H1 (cell line): ENCODE measurements at regions not wholly inside any gene's neighbourhood (a gene's known extent, or its start where the extent isn't known, plus 50 kb on each side); places are given as distances from the start of the nearest gene placed in this dataset.

Experiments used
- CTCF ChIA-PET: fragments of 300-600 bp; sonication (Branson Sonifier 250); formaldehyde crosslinking; loops from one replicate; lab custom pipeline; 2021; ENCODE audit not compliant: partially characterized antibody; lab: Charles Lee
- POLR2A ChIA-PET: fragments of 300-600 bp; sonication (Branson Sonifier 250); formaldehyde crosslinking; loops from one replicate; lab custom pipeline; 2021; ENCODE audit warnings: inconsistent platforms; ENCODE audit not compliant: partially characterized antibody; lab: Charles Lee
- DNase-seq, 2 experiments: peaks; one replicate each; pipeline versions ENCODE4 v3.0.0 to v3.0.0-alpha.2; 2010 to 2022; ENCODE audit warnings: low spot score in 2 of 2, low read depth in 1 of 2, mixed read lengths in 1 of 2
- FAIRE-seq: peaks from 2 replicates; lab custom pipeline; 2011; peaks lifted over from hg19 to GRCh38; lab: Jason Lieb, UNC
- H2AFZ ChIP-seq: 2 replicates; pipeline ENCODE4 v1.8.1; 2012; ENCODE audit warnings: low read length, inconsistent platforms
- H2AK5ac ChIP-seq: 2 replicates; pipeline ENCODE4 v1.6.1; 2013; ENCODE audit warnings: low read depth, low read length
- H2BK120ac ChIP-seq: replicated peaks from 2 replicates; pipeline ENCODE3; 2013; ENCODE audit warnings: low read depth, low read length, inconsistent platforms
- H2BK12ac ChIP-seq: 2 replicates; pipeline ENCODE4 v1.6.1; 2013; ENCODE audit warnings: low read depth, low read length
- H2BK15ac ChIP-seq: 2 replicates; pipeline ENCODE4 v1.6.1; 2013; ENCODE audit warnings: low read length
- H2BK20ac ChIP-seq: 2 replicates; pipeline ENCODE4 v1.6.1; 2013; ENCODE audit warnings: low read length
- H2BK5ac ChIP-seq: 2 replicates; pipeline ENCODE4 v1.6.1; 2013; ENCODE audit warnings: low read depth, low read length
- H3K14ac ChIP-seq: 2 replicates; pipeline ENCODE4 v1.6.1; 2013; ENCODE audit warnings: inconsistent platforms; ENCODE audit not compliant: insufficient read length
- H3K18ac ChIP-seq: 2 replicates; pipeline ENCODE4 v1.6.1; 2013; ENCODE audit warnings: low read length; ENCODE audit errors: extremely low read depth
- H3K23ac ChIP-seq: 2 replicates; pipeline ENCODE4 v1.6.1; 2013; ENCODE audit warnings: inconsistent platforms; ENCODE audit not compliant: insufficient read length
- H3K23me2 ChIP-seq: 2 replicates; pipeline ENCODE4 v1.6.1; 2013; ENCODE audit warnings: low read depth, low read length
- H3K27ac ChIP-seq: 2 replicates; pipeline ENCODE4 v1.6.1; 2011; ENCODE audit warnings: low read depth, low read length, inconsistent platforms
- H3K27me3 ChIP-seq, 4 experiments: replicated peaks in 1 of 4; 1 replicate in 1 of 4; 2 replicates in 3 of 4; pipeline versions ENCODE4 v1.6.1 to v1.8.1; 2011 to 2013; ENCODE audit warnings: low read length in 3 of 4, mild to moderate bottlenecking in 3 of 4, inconsistent platforms in 2 of 4, mixed read lengths in 2 of 4, moderate library complexity in 1 of 4; ENCODE audit not compliant: control insufficient read depth in 3 of 4, insufficient read depth in 3 of 4; ENCODE audit errors: extremely low read depth in 1 of 4
- H3K36me3 ChIP-seq, 4 experiments: 2 replicates each; pipeline versions ENCODE4 v1.6.1 to v1.8.1; 2011 to 2013; ENCODE audit warnings: mild to moderate bottlenecking in 4 of 4, low read length in 3 of 4, moderate library complexity in 2 of 4, control low read depth in 1 of 4, inconsistent platforms in 1 of 4; ENCODE audit not compliant: insufficient read depth in 4 of 4, control insufficient read depth in 2 of 4
- H3K4ac ChIP-seq: replicated peaks from 2 replicates; pipeline ENCODE3; 2013; ENCODE audit warnings: low read length, low read depth, mixed read lengths, inconsistent platforms; ENCODE audit not compliant: insufficient read length
- H3K4me1 ChIP-seq, 4 experiments: replicated peaks in 1 of 4; 1 replicate in 1 of 4; 2 replicates in 3 of 4; pipeline versions ENCODE4 v1.6.1 to v1.8.1; 2011 to 2013; ENCODE audit warnings: low read length in 3 of 4, inconsistent platforms in 2 of 4, mixed read lengths in 1 of 4; ENCODE audit not compliant: insufficient read depth in 4 of 4, control insufficient read depth in 3 of 4
- H3K4me2 ChIP-seq, 2 experiments: 2 replicates each; pipeline versions ENCODE4 v1.6.1 to v1.8.1; 2011 to 2013; ENCODE audit warnings: low read depth in 2 of 2, low read length in 2 of 2, control low read depth in 1 of 2, inconsistent platforms in 1 of 2, mild to moderate bottlenecking in 1 of 2; ENCODE audit not compliant: insufficient read depth in 1 of 2
- H3K4me3 ChIP-seq, 4 experiments: fragments of 200-600, 300-600 bp in 1 of 4; sonication (generic), shearing (Covaris generic), sonication (Bioruptor Twin) in 1 of 4; 2 replicates each; pipeline versions ENCODE4 v1.5.1 to v1.8.1; 2011 to 2016; ENCODE audit warnings: low read length in 4 of 4, low read depth in 3 of 4, control low read depth in 2 of 4, inconsistent platforms in 2 of 4, mild to moderate bottlenecking in 2 of 4, mixed read lengths in 1 of 4, moderate library complexity in 1 of 4; ENCODE audit not compliant: insufficient read depth in 2 of 4; ENCODE audit errors: extremely low read depth in 1 of 4
- H3K56ac ChIP-seq: replicated peaks from 2 replicates; pipeline ENCODE3; 2013; ENCODE audit warnings: low read depth, mild to moderate bottlenecking, mixed read lengths, low read length, inconsistent platforms; ENCODE audit not compliant: insufficient read length
- H3K79me1 ChIP-seq: 2 replicates; pipeline ENCODE4 v1.6.1; 2013; ENCODE audit warnings: low read depth, low read length, control low read depth
- H3K79me2 ChIP-seq, 2 experiments: 2 replicates each; pipeline versions ENCODE4 v1.6.1 to v1.8.1; 2012 to 2013; ENCODE audit warnings: low read length in 2 of 2, mild to moderate bottlenecking in 2 of 2, inconsistent platforms in 1 of 2; ENCODE audit not compliant: insufficient read depth in 2 of 2, control insufficient read depth in 1 of 2
- H3K9ac ChIP-seq, 4 experiments: replicated peaks in 1 of 4; 1 replicate in 1 of 4; 2 replicates in 3 of 4; pipeline versions ENCODE4 v1.6.1 to v1.8.1; 2011 to 2013; ENCODE audit warnings: low read depth in 3 of 4, low read length in 3 of 4, control low read depth in 2 of 4, mild to moderate bottlenecking in 2 of 4, moderate library complexity in 2 of 4, inconsistent platforms in 1 of 4; ENCODE audit errors: extremely low read depth in 1 of 4
- H3K9me3 ChIP-seq, 2 experiments: 2 replicates each; pipeline versions ENCODE4 v1.6.1 to v1.8.1; 2012 to 2013; ENCODE audit warnings: mild to moderate bottlenecking in 2 of 2, moderate library complexity in 2 of 2, control low read depth in 1 of 2, inconsistent platforms in 1 of 2, low read depth in 1 of 2, low read length in 1 of 2, mixed read lengths in 1 of 2; ENCODE audit not compliant: insufficient read depth in 2 of 2
- H4K20me1 ChIP-seq, 2 experiments: replicated peaks in 1 of 2; 2 replicates each; pipeline versions ENCODE3 to v1.8.1; 2011 to 2013; ENCODE audit warnings: inconsistent platforms in 2 of 2, low read length in 2 of 2, mild to moderate bottlenecking in 1 of 2; ENCODE audit not compliant: insufficient read depth in 2 of 2, control insufficient read depth in 1 of 2
- H4K5ac ChIP-seq: 2 replicates; pipeline ENCODE4 v1.6.1; 2013; ENCODE audit warnings: low read length, low read depth, mixed read lengths, inconsistent platforms; ENCODE audit not compliant: insufficient read length
- H4K8ac ChIP-seq: 2 replicates; pipeline ENCODE4 v1.8.0; 2013; ENCODE audit warnings: mild to moderate bottlenecking, moderate library complexity, low read length, inconsistent platforms; ENCODE audit not compliant: insufficient read depth; ENCODE audit errors: extremely low read depth
- H4K91ac ChIP-seq: replicated peaks from 2 replicates; pipeline ENCODE3; 2013; ENCODE audit warnings: low read length, mixed read lengths, inconsistent platforms; ENCODE audit not compliant: insufficient read length
- ASH2L ChIP-seq: fragments of 200-600, 300-600 bp; sonication (generic); IDR thresholded peaks from one replicate; pipeline ENCODE4 v1.7.1; 2017; ENCODE audit warnings: low read length
- ATF2 ChIP-seq: IDR thresholded peaks from 2 replicates; pipeline ENCODE4 v1.6.1; 2012; ENCODE audit warnings: low read length, inconsistent platforms
- CHD1 ChIP-seq: IDR thresholded peaks from 2 replicates; pipeline ENCODE4 v1.6.1; 2012; ENCODE audit warnings: low read depth, low read length, improper control_type of control experiment
- HDAC2 ChIP-seq, 2 experiments: fragments of 300-600 bp in 1 of 2; sonication (generic) in 1 of 2; IDR thresholded peaks; 2 replicates each; pipeline ENCODE4 v1.6.1; 2011 to 2012; ENCODE audit warnings: low read depth in 2 of 2, low read length in 2 of 2, mild to moderate bottlenecking in 2 of 2, moderate library complexity in 2 of 2, borderline replicate concordance in 1 of 2, inconsistent platforms in 1 of 2
- JUND ChIP-seq: IDR thresholded peaks from 2 replicates; pipeline ENCODE4 v1.6.1; 2011; ENCODE audit warnings: mild to moderate bottlenecking, improper control_type of control experiment, low read length
- KDM4A ChIP-seq: IDR thresholded peaks from one replicate; pipeline ENCODE4 v1.7.1; 2012; ENCODE audit warnings: low read depth, mild to moderate bottlenecking, moderate library complexity, low read length, inconsistent platforms; ENCODE audit not compliant: severe bottlenecking
- NANOG ChIP-seq: IDR thresholded peaks from 2 replicates; pipeline ENCODE4 v1.6.1; 2011; ENCODE audit warnings: low read length, low read depth, mild to moderate bottlenecking, inconsistent platforms; ENCODE audit not compliant: insufficient read depth, poor library complexity, severe bottlenecking
- NRF1 ChIP-seq: IDR thresholded peaks from 2 replicates; pipeline ENCODE4 v1.6.1; 2011; ENCODE audit warnings: mild to moderate bottlenecking, low read depth, low read length, improper control_type of control experiment
- POLR2A ChIP-seq, 2 experiments: IDR thresholded peaks; 1 replicate in 1 of 2; 2 replicates in 1 of 2; pipeline ENCODE4 v1.6.1; 2011; ENCODE audit warnings: low read depth in 2 of 2, low read length in 2 of 2, mild to moderate bottlenecking in 2 of 2; ENCODE audit errors: control extremely low read depth in 1 of 2
- RXRA ChIP-seq: IDR thresholded peaks from 2 replicates; pipeline ENCODE4 v1.6.1; 2011; ENCODE audit warnings: low read depth, mild to moderate bottlenecking, low read length, moderate library complexity; ENCODE audit not compliant: insufficient read depth
- SIX5 ChIP-seq: IDR thresholded peaks from 2 replicates; pipeline ENCODE4 v1.6.1; 2011; ENCODE audit warnings: mild to moderate bottlenecking, low read depth, low read length
- SP1 ChIP-seq: IDR thresholded peaks from 2 replicates; pipeline ENCODE4 v1.6.1; 2011; ENCODE audit warnings: low read depth, low read length
- SUZ12 ChIP-seq: fragments of 200-600 bp; sonication (generic); IDR thresholded peaks from 2 replicates; pipeline ENCODE4 v1.6.1; 2012; ENCODE audit warnings: mild to moderate bottlenecking, inconsistent platforms, low read length, moderate library complexity, mixed read lengths
- ZNF274 ChIP-seq: IDR thresholded peaks from 2 replicates; pipeline ENCODE4 v1.7.0; 2012; ENCODE audit warnings: low read length, borderline replicate concordance; ENCODE audit errors: extremely low read depth
- WGBS, 2 experiments: shearing (Covaris generic) in 1 of 2; methylation state at CpG; one replicate each; pipeline versions ENCODE4 v1.1.6 to v1.1.7; 2013 to 2015; ENCODE audit warnings: low lambda C conversion rate in 2 of 2, mixed read lengths in 2 of 2, inconsistent platforms in 1 of 2, low coverage in 1 of 2, missing lambda C conversion rate in 1 of 2; ENCODE audit not compliant: insufficient replicate concordance in 2 of 2, insufficient coverage in 1 of 2, insufficient read length in 1 of 2; ENCODE audit errors: extremely low coverage in 1 of 2, missing lambda C conversion rate in 1 of 2; 5-methylcytosine and 5-hydroxymethylcytosine counted together

GRCh38 chr5:103962023-103962422 is 399.4 kb upstream of the NUDT12 start:
- DNase-seq (no peak), FAIRE-seq (no peak)
- Histone ChIP-seq H4K5ac (no peak overlapping the region), H3K4me2 (no peak overlapping the region), H3K27me3 (no peaks in the 10 kb centered on the region), H3K23ac (no peak overlapping the region), H3K27ac (no peak overlapping the region), H2AK5ac (no peak overlapping the region), H3K9me3 (peaks cover 0 to 8% of the 10 kb centered on the region in 2 experiments; a peak in 1 of 4 replicates), H2BK12ac (no peak overlapping the region), H3K79me1 (no peaks in the 10 kb centered on the region), H2BK15ac (no peak overlapping the region), H4K20me1 (no peaks in the 10 kb centered on the region), H3K4ac (no peak overlapping the region), H2BK20ac (no peak overlapping the region), H3K36me3 (no peaks in the 10 kb centered on the region), H2BK120ac (no peak overlapping the region), H3K23me2 (no peaks in the 10 kb centered on the region), H2AFZ (no peak overlapping the region), H3K56ac (no peak overlapping the region), H4K91ac (no peak overlapping the region), H3K9ac (no peak overlapping the region), H3K4me1 (no peaks in the 10 kb centered on the region), H3K18ac (no peak overlapping the region), H4K8ac (no peak overlapping the region), H2BK5ac (no peak overlapping the region), H3K14ac (no peak overlapping the region), H3K79me2 (no peaks in the 10 kb centered on the region), H3K4me3 (no peak overlapping the region)
- POLR2A ChIA-PET = no interaction called here
- CTCF ChIA-PET = interaction anchor here (0.6 to 1.3 kb wide), 3 partner anchors 12 to 260 kb away, joined by 3 to 5 read pairs (median 3); no protein-coding TSS in a partner anchor
- WGBS, 2 experiments = 95% methylated on average over 1 of the region's 1 CpG; no CpG with 5 or more reads in 1 of the 2 experiments
- TF ChIP-seq NANOG (no peak), ATF2 (no peak), SP1 (no peak), KDM4A (no peak), HDAC2 (IDR thresholded peaks at IDR 0.05; ENCODE audit: borderline replicate concordance in 1 of 2, low read depth in 2 of 2, low read length in 2 of 2) (no peak), ASH2L (no peak), POLR2A (IDR thresholded peaks at IDR 0.05; ENCODE audit: control extremely low read depth in 1 of 2, low read depth in 2 of 2, low read length in 2 of 2) (no peak), SIX5 (no peak), CHD1 (no peak), JUND (no peak), SUZ12 (no peak), RXRA (no peak), NRF1 (no peak), ZNF274 (no peak)
